Progenitor cell of endocrine pancreas (in vitro differentiated cells): ENCODE measurements at regions not wholly inside any gene's neighbourhood (a gene's known extent, or its start where the extent isn't known, plus 50 kb on each side); places are given as distances from the start of the nearest gene placed in this dataset.
A peak's percentile ranks its signal among the peaks of the same experiment; 100 is the strongest.

Experiments used
- DNase-seq: peaks from one replicate; pipeline ENCODE4 v3.0.0; 2021; ENCODE audit warnings: low spot score; ENCODE audit not compliant: unreplicated experiment
- H3K27ac Mint-ChIP-seq: 2 replicates; pipeline ENCODE4 v1.8.0; 2021; ENCODE audit warnings: mild to moderate bottlenecking, moderate library complexity, mixed read lengths
- H3K27me3 Mint-ChIP-seq: 2 replicates; pipeline ENCODE4 v1.8.0; 2021; ENCODE audit warnings: mixed read lengths
- H3K36me3 Mint-ChIP-seq: 2 replicates; pipeline ENCODE4 v1.8.0; 2022; ENCODE audit warnings: mixed read lengths; ENCODE audit not compliant: insufficient read depth
- H3K4me1 Mint-ChIP-seq: 2 replicates; pipeline ENCODE4 v1.8.0; 2021; ENCODE audit warnings: low read depth, mixed read lengths
- H3K4me3 Mint-ChIP-seq: 2 replicates; pipeline ENCODE4 v1.8.0; 2021; ENCODE audit warnings: low read depth, mild to moderate bottlenecking, moderate library complexity, mixed read lengths
- H3K9me3 Mint-ChIP-seq: 2 replicates; pipeline ENCODE4 v1.8.0; 2021; ENCODE audit warnings: low read depth, mixed read lengths
- CTCF ChIP-seq: fragments of 200-600 bp; sonication (generic); IDR thresholded peaks from one replicate; pipeline ENCODE4 v1.5.0; 2021; ENCODE audit warnings: antibody characterized with exemption, mild to moderate bottlenecking; ENCODE audit not compliant: unreplicated experiment

DNA sequence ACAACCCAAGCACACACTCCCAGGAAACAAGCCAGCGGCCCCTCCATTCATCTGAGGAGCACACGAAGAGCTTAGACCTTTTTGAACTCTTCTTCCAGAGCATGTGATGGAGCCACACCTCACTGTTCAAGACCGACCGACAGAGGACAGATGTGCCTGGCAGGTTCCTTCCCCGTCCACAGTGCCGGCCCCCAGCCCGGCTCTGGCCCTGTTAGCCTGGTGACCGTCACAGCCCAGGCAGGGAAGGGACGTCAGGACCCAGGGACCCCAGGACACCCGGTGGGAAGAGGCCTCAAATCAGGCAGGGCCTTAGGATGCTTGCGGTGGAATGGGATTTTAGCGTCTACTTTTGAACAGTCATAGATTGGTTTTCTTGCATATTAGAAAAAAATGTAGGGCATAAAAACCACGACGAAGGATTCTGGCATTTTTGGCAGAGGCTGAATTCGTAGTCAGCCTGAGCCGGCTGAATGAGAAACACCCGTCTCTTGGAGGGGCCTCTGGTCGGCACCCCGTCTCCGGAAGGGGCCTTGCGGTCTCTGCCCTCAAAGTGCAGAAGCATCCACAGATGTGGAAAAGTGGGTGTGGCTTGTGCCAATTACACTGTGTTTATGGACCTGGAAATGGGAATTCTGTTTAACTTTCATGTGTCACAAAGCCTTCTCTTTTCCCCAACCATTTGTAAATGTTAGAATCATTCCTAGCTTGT is 79.3 kb downstream of the SIK1 start:
- Mint-ChIP-seq H3K27ac (peak overlapping the region; percentile 71), H3K36me3 (no peaks in the 10 kb centered on the region)

GRCh38 chr21:43346551-43346950 is 80.4 kb downstream of the SIK1 start:
- peaks cover 41% of the 10 kb centered on the region for H3K27me3 Mint-ChIP-seq
- H3K4me3 Mint-ChIP-seq = no peak overlapping the region
- DNase-seq = no peak
- no peaks in the 10 kb centered on the region for H3K9me3 Mint-ChIP-seq
- H3K4me1 Mint-ChIP-seq = peaks cover 29% of the 10 kb centered on the region
- no peak overlapping the region for H3K27ac Mint-ChIP-seq
- no peaks in the 10 kb centered on the region for H3K36me3 Mint-ChIP-seq
- no peak for TF ChIP-seq CTCF

More for the DNA sequence above, 79.3 kb downstream of the SIK1 start:
- H3K27me3 Mint-ChIP-seq = peaks cover 46% of the 10 kb centered on the region
- TF ChIP-seq CTCF = no peak
- no peaks in the 10 kb centered on the region for H3K9me3 Mint-ChIP-seq
- no peak overlapping the region for H3K4me3 Mint-ChIP-seq
- peaks cover 23% of the 10 kb centered on the region for H3K4me1 Mint-ChIP-seq
- no peak for DNase-seq

DNA sequence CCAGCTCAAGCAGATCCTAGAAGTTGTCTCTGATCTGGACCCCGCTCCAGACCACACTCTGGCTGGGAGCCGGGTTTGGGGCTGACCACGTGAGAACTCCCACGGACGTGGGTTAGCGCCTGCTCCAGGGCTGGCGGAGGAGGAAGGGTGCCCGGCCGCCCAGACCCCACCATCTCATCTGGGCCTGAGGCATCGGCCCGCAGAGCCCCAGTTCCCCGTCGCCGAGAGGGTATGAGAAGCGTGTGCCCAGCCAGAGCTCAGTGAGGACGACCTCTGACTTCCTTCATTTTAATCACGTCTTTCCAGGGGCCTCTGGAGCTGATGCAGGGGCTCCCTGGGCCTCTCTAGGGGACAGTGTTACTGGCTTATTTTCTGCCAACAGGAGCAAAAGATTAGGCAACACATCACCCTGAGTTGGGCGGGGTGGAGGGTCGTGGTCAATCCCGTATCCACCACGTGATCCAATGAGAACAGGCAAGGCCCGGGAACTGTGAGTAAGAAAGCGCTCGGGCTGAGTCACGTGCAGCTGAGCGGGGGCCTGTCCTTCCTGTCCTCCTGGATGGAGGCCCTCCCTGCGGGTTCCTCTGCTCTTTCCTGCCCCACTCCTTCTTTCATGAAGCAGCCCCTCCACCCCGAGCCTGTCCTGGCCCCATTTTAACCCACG is 81.1 kb downstream of the SIK1 start:
- TF ChIP-seq CTCF = no peak
- no peaks in the 10 kb centered on the region for H3K9me3 Mint-ChIP-seq
- H3K4me3 Mint-ChIP-seq = no peak overlapping the region
- H3K36me3 Mint-ChIP-seq = no peaks in the 10 kb centered on the region
- peaks cover 29% of the 10 kb centered on the region for H3K4me1 Mint-ChIP-seq
- DNase-seq = no peak
- H3K27me3 Mint-ChIP-seq = peaks cover 35% of the 10 kb centered on the region
- no peak overlapping the region for H3K27ac Mint-ChIP-seq

DNA sequence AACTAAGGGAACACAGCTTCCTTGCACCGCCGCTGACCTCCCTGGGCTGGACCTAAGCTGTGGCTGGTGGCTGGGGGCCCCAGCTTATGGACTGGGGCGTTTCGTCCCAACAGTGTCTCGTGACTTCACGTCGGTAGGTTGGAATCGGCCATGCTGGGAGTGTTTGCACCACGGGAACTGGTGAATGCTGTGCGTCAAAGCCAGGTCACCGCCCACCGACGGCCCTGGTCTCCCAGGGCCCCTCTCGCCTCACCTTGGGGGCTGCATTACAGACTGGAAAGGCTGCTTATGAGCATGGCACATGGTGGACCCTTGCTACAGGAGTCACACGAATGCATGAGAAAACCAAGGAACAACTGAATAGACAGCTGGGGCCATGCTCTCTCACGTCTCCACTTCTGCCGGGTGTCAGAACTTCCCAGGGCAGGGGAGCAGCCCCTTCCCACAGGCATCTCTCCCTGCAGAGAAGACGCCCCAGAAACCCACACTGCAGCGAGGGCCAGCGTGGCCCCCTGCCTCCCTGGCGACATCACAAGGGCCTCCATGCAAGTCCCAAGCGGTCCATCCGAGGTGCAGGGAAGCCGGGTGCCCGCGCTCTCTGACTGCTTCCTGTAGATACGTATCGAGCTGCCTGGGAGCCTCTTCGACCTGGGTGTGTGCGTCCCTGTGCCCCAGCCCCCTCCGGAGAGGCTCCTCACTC is 81.7 kb downstream of the SIK1 start:
- Mint-ChIP-seq H3K36me3 (no peaks in the 10 kb centered on the region), H3K4me1 (peaks cover 32% of the 10 kb centered on the region), H3K27me3 (peaks cover 39% of the 10 kb centered on the region), H3K9me3 (no peaks in the 10 kb centered on the region), H3K27ac (peak overlapping the region; percentile 91), H3K4me3 (no peak overlapping the region)
- no peak for DNase-seq
- TF ChIP-seq CTCF = no peak
